ENCODE measurements at regions not wholly inside any gene's neighbourhood (a gene's known extent, or its start where the extent isn't known, plus 50 kb on each side); places are given as distances from the start of the nearest gene placed in this dataset.
A peak's percentile ranks its signal among the peaks of the same experiment; 100 is the strongest.

DNA sequence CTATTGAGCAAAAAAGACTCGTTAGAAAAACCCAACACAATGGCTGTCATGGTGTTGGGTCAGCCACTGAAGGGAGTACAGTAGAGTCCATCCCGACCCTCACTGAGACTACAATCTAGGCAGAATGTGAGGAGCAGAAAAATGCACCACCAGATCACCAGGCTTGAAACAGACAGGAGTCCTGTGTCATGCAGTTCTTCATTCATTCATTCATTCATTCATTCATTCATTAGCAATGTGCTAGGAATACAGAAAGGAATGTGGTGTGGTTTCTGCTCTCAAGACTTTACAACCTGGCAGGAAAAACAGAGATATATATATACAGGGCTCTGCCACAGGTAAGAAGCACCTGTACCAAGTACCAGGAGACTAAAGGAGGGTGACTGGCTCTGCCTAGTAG lies 392.3 kb downstream of the OMA1 start:
- in situ Hi-C loops (cut with MboI; ENCODE audit: low sequenced_read_pairs in 4 of 4) = loop anchor here in 2 of 4 donors (25.0 kb wide), 1 partner anchor 1317 kb away; no protein-coding TSS in a partner anchor
- H3K27ac ChIP-seq = no peak overlapping the region
- H3K4me1 ChIP-seq = peaks cover 0 to 4% of the 10 kb centered on the region in 2 donors

DNA sequence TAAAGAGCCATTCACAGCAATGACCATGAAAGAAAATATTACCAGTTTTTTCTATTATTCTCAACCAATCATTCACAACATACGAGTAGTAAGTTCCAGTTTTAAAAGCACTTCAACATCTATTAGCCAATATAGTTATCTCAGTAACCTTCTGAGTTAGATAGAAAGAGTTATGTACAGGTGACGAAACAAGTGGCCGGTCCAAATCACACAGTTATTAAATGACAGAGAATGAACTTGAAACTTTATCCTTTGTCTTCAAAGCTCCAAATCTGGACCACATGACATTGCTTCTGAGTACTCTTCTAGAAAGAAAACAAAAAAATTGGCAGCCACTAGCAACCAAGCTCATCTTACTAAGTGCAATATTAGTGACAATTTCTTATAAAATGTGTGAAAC lies 393.8 kb downstream of the OMA1 start:
- peak in 1 of 2 donors; percentile 19 for ATAC-seq
- in situ Hi-C loops (cut with MboI; ENCODE audit: low sequenced_read_pairs in 4 of 4) (loop anchor here in 2 of 4 donors (25.0 kb wide), 1 partner anchor 1315 kb away; no protein-coding TSS in a partner anchor), intact Hi-C loops (cut with DNase I; ENCODE audit: low total_unique reads) (no loop called here)
- Histone ChIP-seq H3K4me3 (no peak overlapping the region), H3K9me3 (no peaks in the 10 kb centered on the region), H3K36me3 (no peaks in the 10 kb centered on the region), H3K4me1 (peaks cover 0 to 4% of the 10 kb centered on the region in 2 donors), H3K27ac (no peak overlapping the region), H3K27me3 (no peaks in the 10 kb centered on the region)
- TF ChIP-seq POLR2A (IDR thresholded peaks at IDR 0.05) = no peak
- no peak for TF ChIP-seq CTCF (IDR thresholded peaks at IDR 0.05 in 4 of 5, conservative IDR thresholded peaks at IDR 0.05 in 1 of 5)
- no peak for DNase-seq

More for the DNA sequence above, 392.3 kb downstream of the OMA1 start:
- no peak overlapping the region for H3K4me3 ChIP-seq
- no peaks in the 10 kb centered on the region for H3K36me3 ChIP-seq
- DNase-seq (no peak), ATAC-seq (no peak)
- no peaks in the 10 kb centered on the region for H3K9me3 ChIP-seq
- H3K27me3 ChIP-seq = no peaks in the 10 kb centered on the region
- no peak for TF ChIP-seq POLR2A (IDR thresholded peaks at IDR 0.05)
- TF ChIP-seq CTCF (IDR thresholded peaks at IDR 0.05 in 4 of 5, conservative IDR thresholded peaks at IDR 0.05 in 1 of 5) = no peak
- intact Hi-C loops (cut with DNase I; ENCODE audit: low total_unique reads) = no loop called here

- ATAC-seq (no peak), DNase-seq (no peak)
- TF ChIP-seq CTCF (IDR thresholded peaks at IDR 0.05 in 4 of 5, conservative IDR thresholded peaks at IDR 0.05 in 1 of 5) (no peak), POLR2A (IDR thresholded peaks at IDR 0.05) (no peak)
- Histone ChIP-seq H3K27me3 (no peaks in the 10 kb centered on the region), H3K4me3 (no peak overlapping the region), H3K36me3 (no peaks in the 10 kb centered on the region), H3K9me3 (no peaks in the 10 kb centered on the region), H3K4me1 (no peaks in the 10 kb centered on the region), H3K27ac (no peak overlapping the region)
- in situ Hi-C loops (cut with MboI; ENCODE audit: low sequenced_read_pairs in 4 of 4) = no loop called here
- intact Hi-C loops (cut with DNase I; ENCODE audit: low total_unique reads) = no loop called here
Measured at GRCh38 chr1:58149271-58149812, 397.2 kb downstream of the OMA1 start.

DNA sequence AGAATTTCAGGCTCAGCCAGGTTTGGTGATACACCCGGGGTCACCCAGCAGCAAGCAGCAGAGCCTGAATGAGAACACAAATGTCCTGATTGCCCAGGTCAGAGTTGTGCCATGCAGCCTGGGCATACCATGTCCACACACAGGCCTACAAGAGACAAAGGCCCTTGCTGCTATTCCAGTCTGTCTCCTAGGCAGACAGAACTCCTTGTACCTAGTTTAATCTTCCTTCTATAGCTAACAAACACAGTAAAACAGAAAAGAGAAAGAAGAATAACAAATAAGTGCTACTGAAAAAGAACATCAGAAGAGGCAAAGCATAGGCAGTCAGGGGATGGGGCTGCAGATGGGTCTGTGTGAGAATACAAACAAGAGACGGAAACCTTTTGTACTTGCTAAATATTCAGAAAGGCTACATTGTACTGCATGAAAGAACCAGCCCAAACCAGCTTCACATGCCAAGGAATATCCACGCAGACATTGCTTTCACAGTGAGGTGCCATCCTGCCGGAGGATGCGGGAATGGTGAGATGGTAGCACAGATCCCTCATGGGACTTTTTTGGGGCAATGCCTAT lies 401.7 kb downstream of the OMA1 start:
- ATAC-seq (no peak), DNase-seq (no peak)
- intact Hi-C loops (cut with DNase I; ENCODE audit: low total_unique reads) = no loop called here
- H3K27me3 ChIP-seq = no peaks in the 10 kb centered on the region
- H3K36me3 ChIP-seq = no peaks in the 10 kb centered on the region
- no peaks in the 10 kb centered on the region for H3K9me3 ChIP-seq
- no peak overlapping the region for H3K27ac ChIP-seq
- TF ChIP-seq POLR2A (IDR thresholded peaks at IDR 0.05) (no peak), CTCF (IDR thresholded peaks at IDR 0.05 in 4 of 5, conservative IDR thresholded peaks at IDR 0.05 in 1 of 5) (no peak)
- no peaks in the 10 kb centered on the region for H3K4me1 ChIP-seq
- in situ Hi-C loops (cut with MboI; ENCODE audit: low sequenced_read_pairs in 4 of 4) = no loop called here
- no peak overlapping the region for H3K4me3 ChIP-seq
